Neural progenitor cell (in vitro differentiated cells): ENCODE measurements at regions not wholly inside any gene's neighbourhood (a gene's known extent, or its start where the extent isn't known, plus 50 kb on each side); places are given as distances from the start of the nearest gene placed in this dataset.

ENCODE experiments used
- DNase-seq: peaks from one replicate; pipeline ENCODE4 v3.0.0-alpha.2; 2016; ENCODE audit warnings: low spot score
- H2AFZ ChIP-seq: fragments of 200-600 bp; sonication (generic); replicated peaks from 2 replicates; pipeline ENCODE4 v1.6.1; 2016; ENCODE audit warnings: antibody characterized with exemption
- H3F3A ChIP-seq: fragments of 200-600 bp; sonication (generic); 2 replicates; pipeline ENCODE4 v1.6.1; 2016; ENCODE audit warnings: antibody characterized with exemption, low read depth
- H3K27ac ChIP-seq: fragments of 200-600 bp; sonication (generic); 2 replicates; pipeline ENCODE4 v1.5.1; 2016; ENCODE audit warnings: mild to moderate bottlenecking
- H3K27me3 ChIP-seq: fragments of 200-600 bp; sonication (generic); 2 replicates; pipeline ENCODE4 v1.6.1; 2016; ENCODE audit warnings: mild to moderate bottlenecking, moderate library complexity
- H3K36me3 ChIP-seq: fragments of 200-600 bp; sonication (generic); 2 replicates; pipeline ENCODE4 v1.5.1; 2016
- H3K4me1 ChIP-seq: fragments of 200-600 bp; sonication (generic); 2 replicates; pipeline ENCODE4 v1.6.1; 2016; ENCODE audit warnings: mixed run types
- H3K4me2 ChIP-seq: fragments of 200-600 bp; sonication (generic); 2 replicates; pipeline ENCODE4 v1.6.1; 2016
- H3K4me3 ChIP-seq: fragments of 200-600 bp; sonication (generic); 2 replicates; pipeline ENCODE4 v1.5.1; 2016
- H3K79me2 ChIP-seq: fragments of 200-600 bp; sonication (generic); 2 replicates; pipeline ENCODE4 v1.6.1; 2016; ENCODE audit warnings: low read depth
- H3K9ac ChIP-seq: fragments of 200-600 bp; sonication (generic); 2 replicates; pipeline ENCODE4 v1.6.1; 2016
- H3K9me3 ChIP-seq: fragments of 200-600 bp; sonication (generic); 2 replicates; pipeline ENCODE4 v1.5.1; 2016; ENCODE audit warnings: low read depth
- H4K20me1 ChIP-seq: fragments of 200-600 bp; sonication (generic); 2 replicates; pipeline ENCODE4 v1.6.1; 2016; ENCODE audit warnings: low read depth
- H3K27ac Mint-ChIP-seq: 3 replicates; pipeline ENCODE4 v1.8.0; 2021; ENCODE audit warnings: mixed read lengths
- H3K27me3 Mint-ChIP-seq: 2 replicates; pipeline ENCODE4 v1.8.0; 2022; ENCODE audit warnings: low read depth, mild to moderate bottlenecking, inconsistent platforms, moderate library complexity, mixed read lengths; ENCODE audit not compliant: insufficient read depth
- H3K36me3 Mint-ChIP-seq: 3 replicates; pipeline ENCODE4 v1.8.0; 2021; ENCODE audit warnings: mixed read lengths
- H3K4me1 Mint-ChIP-seq: 3 replicates; pipeline ENCODE4 v1.8.0; 2021; ENCODE audit warnings: mixed read lengths
- H3K4me3 Mint-ChIP-seq: 3 replicates; pipeline ENCODE4 v1.8.0; 2021; ENCODE audit warnings: mild to moderate bottlenecking, moderate library complexity, mixed read lengths
- H3K9me3 Mint-ChIP-seq: 3 replicates; pipeline ENCODE4 v1.8.0; 2020; ENCODE audit warnings: mixed read lengths
- EZH2 ChIP-seq: fragments of 200-600 bp; sonication (generic); IDR thresholded peaks from 2 replicates; pipeline ENCODE4 v1.6.1; 2017; ENCODE audit warnings: antibody characterized with exemption, mild to moderate bottlenecking, moderate library complexity
- EZH2phosphoT487 ChIP-seq: fragments of 200-600 bp; sonication (generic); IDR thresholded peaks from 2 replicates; pipeline ENCODE4 v1.6.1; 2017; ENCODE audit warnings: antibody characterized with exemption
- TF ChIP-seq, protein P1 (sequence below): fragments of 200-600 bp; sonication (generic); IDR thresholded peaks from 2 replicates; pipeline ENCODE4 v1.5.1; 2017; ENCODE audit warnings: antibody characterized with exemption, mild to moderate bottlenecking

DNA sequence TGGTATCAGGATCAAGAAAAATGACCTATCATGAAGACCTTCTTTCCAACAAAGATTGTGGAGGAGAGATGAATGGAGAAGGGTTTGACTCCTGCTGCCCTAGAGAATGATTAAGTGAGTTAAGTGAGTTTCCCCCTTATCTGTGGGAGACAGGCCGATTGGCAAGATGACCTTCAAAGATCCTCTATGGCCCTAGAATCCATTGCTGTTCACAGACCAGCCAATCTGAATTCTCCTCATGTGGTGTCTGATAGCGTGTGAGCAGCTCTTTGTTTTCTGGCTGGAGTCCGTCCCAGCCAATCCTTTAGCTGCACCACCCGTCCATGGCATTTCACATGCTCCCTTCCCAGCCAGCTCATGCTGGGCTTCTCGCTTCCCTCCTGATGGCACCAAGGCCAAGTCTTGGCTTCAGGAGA lies 79.4 kb downstream of the MARCHF4 start:
- H3K27ac ChIP-seq: no peak overlapping the region
- no peak overlapping the region for H3K4me3 ChIP-seq
- Mint-ChIP-seq H3K36me3 (no peaks in the 10 kb centered on the region), H3K27ac (no peak overlapping the region), H3K27me3 (peaks cover 5% of the 10 kb centered on the region), H3K9me3 (no peaks in the 10 kb centered on the region), H3K4me1 (peaks cover 18% of the 10 kb centered on the region), H3K4me3 (no peak overlapping the region)
- no peak overlapping the region for H2AFZ ChIP-seq
- peaks cover 3% of the 10 kb centered on the region for H3K27me3 ChIP-seq
- H3K9ac ChIP-seq: no peak overlapping the region
- no peaks in the 10 kb centered on the region for H3K36me3 ChIP-seq
- H4K20me1 ChIP-seq: no peaks in the 10 kb centered on the region
- H3K4me1 ChIP-seq: peaks cover 21% of the 10 kb centered on the region
- H3F3A ChIP-seq: peaks cover 9% of the 10 kb centered on the region
- TF ChIP-seq EZH2phosphoT487 (no peak), EZH2 (no peak)
- TF ChIP-seq, protein P1, sequence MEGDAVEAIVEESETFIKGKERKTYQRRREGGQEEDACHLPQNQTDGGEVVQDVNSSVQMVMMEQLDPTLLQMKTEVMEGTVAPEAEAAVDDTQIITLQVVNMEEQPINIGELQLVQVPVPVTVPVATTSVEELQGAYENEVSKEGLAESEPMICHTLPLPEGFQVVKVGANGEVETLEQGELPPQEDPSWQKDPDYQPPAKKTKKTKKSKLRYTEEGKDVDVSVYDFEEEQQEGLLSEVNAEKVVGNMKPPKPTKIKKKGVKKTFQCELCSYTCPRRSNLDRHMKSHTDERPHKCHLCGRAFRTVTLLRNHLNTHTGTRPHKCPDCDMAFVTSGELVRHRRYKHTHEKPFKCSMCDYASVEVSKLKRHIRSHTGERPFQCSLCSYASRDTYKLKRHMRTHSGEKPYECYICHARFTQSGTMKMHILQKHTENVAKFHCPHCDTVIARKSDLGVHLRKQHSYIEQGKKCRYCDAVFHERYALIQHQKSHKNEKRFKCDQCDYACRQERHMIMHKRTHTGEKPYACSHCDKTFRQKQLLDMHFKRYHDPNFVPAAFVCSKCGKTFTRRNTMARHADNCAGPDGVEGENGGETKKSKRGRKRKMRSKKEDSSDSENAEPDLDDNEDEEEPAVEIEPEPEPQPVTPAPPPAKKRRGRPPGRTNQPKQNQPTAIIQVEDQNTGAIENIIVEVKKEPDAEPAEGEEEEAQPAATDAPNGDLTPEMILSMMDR: no peak
- H3K4me2 ChIP-seq: no peak overlapping the region
- no peaks in the 10 kb centered on the region for H3K79me2 ChIP-seq
- no peak for DNase-seq
- no peaks in the 10 kb centered on the region for H3K9me3 ChIP-seq

DNA sequence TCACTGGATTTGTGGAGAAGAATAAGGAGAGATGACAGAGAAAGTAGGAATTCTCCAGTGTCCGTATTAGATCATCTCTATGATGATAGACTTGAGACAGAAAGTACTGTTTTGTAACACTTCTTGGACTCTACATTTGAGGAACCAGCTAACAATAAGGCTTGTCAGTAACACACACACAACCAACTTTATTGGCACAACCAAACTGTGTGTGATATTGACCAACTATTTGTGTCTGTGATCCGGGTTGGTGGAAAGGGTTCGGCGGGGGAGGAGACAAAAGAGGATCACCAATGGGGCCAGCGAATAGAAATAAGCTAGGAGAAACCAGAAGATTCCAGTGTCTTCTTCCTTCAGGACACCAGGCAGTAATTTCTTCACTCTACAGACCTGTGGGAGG lies 79.8 kb downstream of the MARCHF4 start:
- Histone ChIP-seq H2AFZ (no peak overlapping the region), H3K9ac (no peak overlapping the region), H3K4me3 (no peak overlapping the region), H3K4me2 (no peak overlapping the region), H3K9me3 (no peaks in the 10 kb centered on the region), H3K27me3 (peaks cover 3% of the 10 kb centered on the region), H3K4me1 (peaks cover 24% of the 10 kb centered on the region), H3K27ac (no peak overlapping the region), H3F3A (peaks cover 13% of the 10 kb centered on the region), H3K79me2 (no peaks in the 10 kb centered on the region), H4K20me1 (no peaks in the 10 kb centered on the region), H3K36me3 (no peaks in the 10 kb centered on the region)
- TF ChIP-seq EZH2phosphoT487 (no peak), EZH2 (no peak)
- TF ChIP-seq, protein P1: no peak
- Mint-ChIP-seq H3K27ac (no peak overlapping the region), H3K27me3 (peaks cover 2% of the 10 kb centered on the region), H3K4me3 (no peak overlapping the region), H3K4me1 (peaks cover 20% of the 10 kb centered on the region), H3K9me3 (no peaks in the 10 kb centered on the region), H3K36me3 (no peaks in the 10 kb centered on the region)
- no peak for DNase-seq

DNA sequence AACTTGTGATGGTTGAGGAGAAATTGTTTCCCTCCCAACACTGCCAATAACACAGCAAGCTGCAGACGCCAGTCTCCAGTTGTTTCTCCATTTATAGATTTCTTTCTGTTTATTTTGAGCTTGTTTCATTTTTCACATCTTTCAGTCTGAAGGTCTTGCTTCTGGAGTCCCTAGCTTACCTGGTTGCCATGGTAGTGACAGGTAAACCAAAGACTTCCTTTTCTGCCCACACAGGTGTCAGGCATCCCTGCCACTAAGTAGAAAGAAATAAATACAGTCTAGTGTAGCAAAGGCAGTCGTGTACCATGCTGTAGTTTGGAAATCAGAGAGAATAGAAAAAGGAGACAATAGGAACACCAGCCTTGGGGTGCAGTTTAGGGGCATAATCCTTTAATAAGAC lies 82.8 kb downstream of the MARCHF4 start:
- Histone ChIP-seq H3K36me3 (no peaks in the 10 kb centered on the region), H4K20me1 (peaks cover 6% of the 10 kb centered on the region), H3K9ac (no peak overlapping the region), H3K9me3 (no peaks in the 10 kb centered on the region), H3K79me2 (no peaks in the 10 kb centered on the region), H2AFZ (no peak overlapping the region), H3K27ac (no peak overlapping the region), H3F3A (peaks cover 23% of the 10 kb centered on the region), H3K4me3 (no peak overlapping the region), H3K27me3 (peaks cover 3% of the 10 kb centered on the region), H3K4me1 (peaks cover 41% of the 10 kb centered on the region), H3K4me2 (peak overlapping the region; percentile 41)
- Mint-ChIP-seq H3K9me3 (no peaks in the 10 kb centered on the region), H3K4me1 (peaks cover 41% of the 10 kb centered on the region), H3K36me3 (no peaks in the 10 kb centered on the region), H3K27me3 (peaks cover 5% of the 10 kb centered on the region), H3K4me3 (no peak overlapping the region), H3K27ac (no peak overlapping the region)
- no peak for TF ChIP-seq EZH2
- TF ChIP-seq, protein P1: no peak
- no peak for TF ChIP-seq EZH2phosphoT487
- no peak for DNase-seq

DNA sequence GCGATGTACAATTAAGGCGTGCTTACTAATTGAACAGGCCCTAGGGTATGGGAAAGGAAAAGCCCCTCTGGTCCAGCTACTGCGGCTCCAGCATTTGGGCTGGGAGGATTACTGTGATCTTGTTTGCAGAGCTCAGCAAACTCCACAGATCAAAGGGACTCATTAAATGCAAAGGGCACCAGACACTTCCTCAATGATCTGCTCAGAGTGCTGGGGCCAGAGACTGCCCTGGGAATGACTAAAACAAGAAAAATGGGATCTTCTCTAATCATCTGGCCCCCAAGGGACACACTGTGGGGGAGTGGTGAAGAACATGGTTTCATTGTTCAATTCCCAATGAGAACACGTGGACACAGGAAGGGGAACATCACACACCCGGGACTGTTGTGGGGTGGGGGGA lies 85.0 kb downstream of the MARCHF4 start:
- Mint-ChIP-seq H3K27ac (no peak overlapping the region), H3K4me3 (no peak overlapping the region), H3K4me1 (peaks cover 53% of the 10 kb centered on the region), H3K9me3 (no peaks in the 10 kb centered on the region), H3K36me3 (no peaks in the 10 kb centered on the region), H3K27me3 (peaks cover 10% of the 10 kb centered on the region)
- Histone ChIP-seq H4K20me1 (peaks cover 6% of the 10 kb centered on the region), H3K9me3 (no peaks in the 10 kb centered on the region), H3K9ac (no peak overlapping the region), H2AFZ (no peak overlapping the region), H3K27me3 (peaks cover 3% of the 10 kb centered on the region), H3K27ac (peak overlapping the region; percentile 21), H3K36me3 (no peaks in the 10 kb centered on the region), H3F3A (peaks cover 30% of the 10 kb centered on the region), H3K4me1 (peaks cover 44% of the 10 kb centered on the region), H3K4me3 (no peak overlapping the region), H3K79me2 (no peaks in the 10 kb centered on the region), H3K4me2 (peak overlapping the region; percentile 45)
- TF ChIP-seq EZH2 (no peak), EZH2phosphoT487 (no peak)
- TF ChIP-seq, protein P1: no peak
- DNase-seq: peak; percentile 67
